Activated naive CD4-positive, alpha-beta T cell treated with anti-CD3 and anti-CD28 coated beads, Interleukin-2, amount 50 U/mL, for 24 hours (primary cell): ENCODE measurements at regions not wholly inside any gene's neighbourhood (a gene's known extent, or its start where the extent isn't known, plus 50 kb on each side); places are given as distances from the start of the nearest gene placed in this dataset.

Source experiments
- H3K27ac Mint-ChIP-seq: one replicate; pipeline ENCODE4 v1.8.0; 2021; ENCODE audit warnings: mild to moderate bottlenecking, mixed read lengths
- H3K27me3 Mint-ChIP-seq: one replicate; pipeline ENCODE4 v1.8.0; 2021; ENCODE audit warnings: mixed read lengths
- H3K36me3 Mint-ChIP-seq: one replicate; pipeline ENCODE4 v1.8.0; 2021; ENCODE audit warnings: mixed read lengths
- H3K4me1 Mint-ChIP-seq: one replicate; pipeline ENCODE4 v1.8.0; 2021; ENCODE audit warnings: mixed read lengths
- H3K4me3 Mint-ChIP-seq: one replicate; pipeline ENCODE4 v1.8.0; 2021; ENCODE audit warnings: mild to moderate bottlenecking, mixed read lengths
- H3K9me3 Mint-ChIP-seq: one replicate; pipeline ENCODE4 v1.8.0; 2021; ENCODE audit warnings: mixed read lengths

- Mint-ChIP-seq H3K27ac (no peak overlapping the region), H3K4me3 (no peak overlapping the region), H3K9me3 (peaks cover under 1% of the 10 kb centered on the region), H3K36me3 (no peaks in the 10 kb centered on the region), H3K27me3 (peaks cover 2% of the 10 kb centered on the region), H3K4me1 (no peaks in the 10 kb centered on the region)
Observed at GRCh38 chr10:131638049-131638879, 262.5 kb upstream of the PPP2R2D start.

- Mint-ChIP-seq H3K4me3 (no peak overlapping the region), H3K4me1 (no peaks in the 10 kb centered on the region), H3K27me3 (peaks cover 2% of the 10 kb centered on the region), H3K9me3 (no peaks in the 10 kb centered on the region), H3K27ac (no peak overlapping the region), H3K36me3 (no peaks in the 10 kb centered on the region)
Observed at GRCh38 chr10:131638880-131639278, 261.9 kb upstream of the PPP2R2D start.

GRCh38 chr10:131640045-131640644 is 260.7 kb upstream of the PPP2R2D start:
- Mint-ChIP-seq H3K9me3 (no peaks in the 10 kb centered on the region), H3K27me3 (peaks cover 2% of the 10 kb centered on the region), H3K4me3 (no peak overlapping the region), H3K27ac (no peak overlapping the region), H3K4me1 (no peaks in the 10 kb centered on the region), H3K36me3 (no peaks in the 10 kb centered on the region)

- Mint-ChIP-seq H3K9me3 (no peaks in the 10 kb centered on the region), H3K36me3 (no peaks in the 10 kb centered on the region), H3K4me3 (no peak overlapping the region), H3K27ac (no peak overlapping the region), H3K4me1 (no peaks in the 10 kb centered on the region), H3K27me3 (no peaks in the 10 kb centered on the region)
Observed at GRCh38 chr10:131641231-131641630, 259.6 kb upstream of the PPP2R2D start.

GRCh38 chr10:131641898-131642297 is 258.9 kb upstream of the PPP2R2D start:
- Mint-ChIP-seq H3K9me3 (no peaks in the 10 kb centered on the region), H3K27me3 (no peaks in the 10 kb centered on the region), H3K4me3 (no peak overlapping the region)

GRCh38 chr10:131642966-131643365 is 257.8 kb upstream of the PPP2R2D start:
- no peak overlapping the region for H3K4me3 Mint-ChIP-seq
- no peaks in the 10 kb centered on the region for H3K4me1 Mint-ChIP-seq
- H3K27me3 Mint-ChIP-seq = no peaks in the 10 kb centered on the region
- H3K9me3 Mint-ChIP-seq = no peaks in the 10 kb centered on the region
- no peak overlapping the region for H3K27ac Mint-ChIP-seq
- H3K36me3 Mint-ChIP-seq = no peaks in the 10 kb centered on the region

More at GRCh38 chr10:131641898-131642297, 258.9 kb upstream of the PPP2R2D start:
- H3K4me1 Mint-ChIP-seq = no peaks in the 10 kb centered on the region
- H3K27ac Mint-ChIP-seq = no peak overlapping the region
- no peaks in the 10 kb centered on the region for H3K36me3 Mint-ChIP-seq

GRCh38 chr10:131644289-131644688 is 256.5 kb upstream of the PPP2R2D start:
- H3K36me3 Mint-ChIP-seq = no peaks in the 10 kb centered on the region
- H3K4me1 Mint-ChIP-seq = no peaks in the 10 kb centered on the region
- H3K27ac Mint-ChIP-seq = no peak overlapping the region
- no peaks in the 10 kb centered on the region for H3K9me3 Mint-ChIP-seq
- H3K4me3 Mint-ChIP-seq = no peak overlapping the region
- H3K27me3 Mint-ChIP-seq = peaks cover under 1% of the 10 kb centered on the region

- H3K9me3 Mint-ChIP-seq = no peaks in the 10 kb centered on the region
- no peak overlapping the region for H3K4me3 Mint-ChIP-seq
- no peaks in the 10 kb centered on the region for H3K4me1 Mint-ChIP-seq
- no peaks in the 10 kb centered on the region for H3K36me3 Mint-ChIP-seq
- H3K27ac Mint-ChIP-seq = no peak overlapping the region
- H3K27me3 Mint-ChIP-seq = peaks cover 3% of the 10 kb centered on the region
Observed at GRCh38 chr10:131644864-131645658, 255.7 kb upstream of the PPP2R2D start.

- no peaks in the 10 kb centered on the region for H3K4me1 Mint-ChIP-seq
- H3K36me3 Mint-ChIP-seq = no peaks in the 10 kb centered on the region
- no peaks in the 10 kb centered on the region for H3K9me3 Mint-ChIP-seq
- H3K4me3 Mint-ChIP-seq = no peak overlapping the region
- no peak overlapping the region for H3K27ac Mint-ChIP-seq
- H3K27me3 Mint-ChIP-seq = peaks cover 3% of the 10 kb centered on the region
Observed at GRCh38 chr10:131645756-131646155, 255.1 kb upstream of the PPP2R2D start.

- H3K4me3 Mint-ChIP-seq = no peak overlapping the region
- no peaks in the 10 kb centered on the region for H3K36me3 Mint-ChIP-seq
- peaks cover 4% of the 10 kb centered on the region for H3K27me3 Mint-ChIP-seq
- no peaks in the 10 kb centered on the region for H3K4me1 Mint-ChIP-seq
- no peaks in the 10 kb centered on the region for H3K9me3 Mint-ChIP-seq
- no peak overlapping the region for H3K27ac Mint-ChIP-seq
Observed at GRCh38 chr10:131646551-131647525, 254.0 kb upstream of the PPP2R2D start.

GRCh38 chr10:131647789-131648188 is 253.0 kb upstream of the PPP2R2D start:
- H3K36me3 Mint-ChIP-seq = no peaks in the 10 kb centered on the region
- no peak overlapping the region for H3K4me3 Mint-ChIP-seq
- H3K27ac Mint-ChIP-seq = no peak overlapping the region
- peaks cover 6% of the 10 kb centered on the region for H3K27me3 Mint-ChIP-seq
- no peaks in the 10 kb centered on the region for H3K9me3 Mint-ChIP-seq
- H3K4me1 Mint-ChIP-seq = peaks cover 5% of the 10 kb centered on the region

GRCh38 chr10:131648386-131649020 is 252.3 kb upstream of the PPP2R2D start:
- Mint-ChIP-seq H3K27ac (no peak overlapping the region), H3K27me3 (peaks cover 9% of the 10 kb centered on the region), H3K36me3 (no peaks in the 10 kb centered on the region), H3K9me3 (no peaks in the 10 kb centered on the region), H3K4me1 (peaks cover 5% of the 10 kb centered on the region), H3K4me3 (no peak overlapping the region)

- no peak overlapping the region for H3K4me3 Mint-ChIP-seq
- H3K36me3 Mint-ChIP-seq = no peaks in the 10 kb centered on the region
- H3K4me1 Mint-ChIP-seq = peaks cover 5% of the 10 kb centered on the region
- H3K27me3 Mint-ChIP-seq = peaks cover 11% of the 10 kb centered on the region
- no peak overlapping the region for H3K27ac Mint-ChIP-seq
- H3K9me3 Mint-ChIP-seq = no peaks in the 10 kb centered on the region
Observed at GRCh38 chr10:131649617-131650016, 251.2 kb upstream of the PPP2R2D start.

- Mint-ChIP-seq H3K36me3 (no peaks in the 10 kb centered on the region), H3K27me3 (peaks cover 11% of the 10 kb centered on the region), H3K9me3 (no peaks in the 10 kb centered on the region), H3K4me1 (peaks cover 5% of the 10 kb centered on the region), H3K27ac (no peak overlapping the region), H3K4me3 (no peak overlapping the region)
Observed at GRCh38 chr10:131650169-131650705, 250.6 kb upstream of the PPP2R2D start.
